NAMALWA (cell line): ENCODE measurements at regions not wholly inside any gene's neighbourhood (a gene's known extent, or its start where the extent isn't known, plus 50 kb on each side); places are given as distances from the start of the nearest gene placed in this dataset.
"Not testable (repeated sequence)": the region's sequence is repeated elsewhere in the genome, so short reads cannot be mapped to it uniquely, and the experiment has no call there.

ENCODE experiments used
- DNase-seq: peaks from one replicate; pipeline ENCODE4 v3.0.0-alpha.2; 2015; ENCODE audit warnings: low spot score

DNA sequence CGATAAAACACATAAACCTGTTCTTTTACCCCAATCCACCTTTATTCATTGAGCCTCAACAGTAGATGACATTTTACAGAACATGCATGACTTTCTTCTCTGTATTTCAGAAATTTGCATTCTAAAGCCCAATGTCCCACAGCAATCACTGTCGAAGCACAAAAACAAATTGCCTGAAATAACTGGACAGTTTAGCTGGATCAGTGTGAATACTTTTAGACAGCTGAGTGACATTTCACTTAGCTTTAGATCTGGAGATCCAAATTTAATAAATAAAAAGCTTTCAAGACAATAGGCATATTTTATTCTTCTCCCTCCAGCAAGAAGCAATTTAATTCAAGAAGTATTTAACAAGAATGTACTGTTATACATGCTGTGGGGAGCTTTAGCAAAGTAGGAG lies 109.1 kb upstream of the FSCB start:
- DNase-seq = no peak

GRCh38 chr14:44613061-44613712 lies 106.1 kb upstream of the FSCB start:
- DNase-seq = no peak

DNA sequence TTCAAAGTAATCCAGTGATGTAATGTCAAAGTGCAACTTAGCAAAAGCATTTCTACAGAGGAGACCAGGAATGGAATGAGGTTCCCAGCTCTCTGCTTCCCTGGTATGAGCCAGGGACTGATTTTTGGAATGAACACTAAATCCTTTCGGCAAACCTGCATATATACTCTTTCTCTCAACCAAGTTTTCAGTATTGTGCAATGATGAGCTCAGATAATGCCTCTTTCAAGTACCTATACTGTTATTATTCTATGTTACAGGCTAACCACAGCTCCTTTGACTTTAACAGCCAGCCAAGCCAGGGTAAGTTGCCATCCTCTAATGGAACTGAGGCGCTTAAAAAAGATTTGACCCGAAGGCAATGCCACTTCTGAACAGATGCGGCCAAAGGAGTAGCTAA lies 104.9 kb upstream of the FSCB start:
- no peak for DNase-seq

- no peak for DNase-seq
These were observed 102.9 kb upstream of the FSCB start for GRCh38 chr14:44609876-44610510.

- no peak for DNase-seq
These were observed 102.1 kb upstream of the FSCB start for GRCh38 chr14:44609201-44609600.

- no peak for DNase-seq
These were observed 100.6 kb upstream of the FSCB start for GRCh38 chr14:44607701-44608100.

- DNase-seq = no peak
These were observed 99.5 kb upstream of the FSCB start for GRCh38 chr14:44606576-44606975.

DNA sequence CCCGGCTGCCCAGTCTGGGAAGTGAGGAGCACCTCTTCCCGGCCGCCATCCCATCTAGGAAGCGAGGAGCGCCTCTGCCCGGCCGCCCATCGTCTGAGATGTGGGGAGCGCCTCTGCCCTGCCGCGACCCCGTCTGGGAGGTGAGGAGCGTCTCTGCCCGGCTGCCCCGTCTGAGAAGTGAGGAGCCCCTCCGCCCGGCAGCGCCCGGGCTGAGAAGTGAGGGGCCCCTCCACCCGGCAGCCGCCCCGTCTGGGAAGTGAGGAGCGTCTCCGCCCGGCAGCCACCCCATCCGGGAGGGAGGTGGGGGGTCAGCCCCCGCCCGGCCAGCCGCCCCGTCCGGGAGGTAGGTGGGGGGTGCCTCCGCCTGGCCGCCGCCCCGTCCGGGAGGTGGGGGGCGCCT lies 94.2 kb upstream of the FSCB start:
- DNase-seq = not testable (repeated sequence)

- DNase-seq = no peak
These were observed 82.1 kb upstream of the FSCB start for GRCh38 chr14:44589180-44589579.

- no peak for DNase-seq
These were observed 79.8 kb upstream of the FSCB start for GRCh38 chr14:44586910-44587309.

GRCh38 chr14:44576356-44576755 lies 69.3 kb upstream of the FSCB start:
- no peak for DNase-seq

DNA sequence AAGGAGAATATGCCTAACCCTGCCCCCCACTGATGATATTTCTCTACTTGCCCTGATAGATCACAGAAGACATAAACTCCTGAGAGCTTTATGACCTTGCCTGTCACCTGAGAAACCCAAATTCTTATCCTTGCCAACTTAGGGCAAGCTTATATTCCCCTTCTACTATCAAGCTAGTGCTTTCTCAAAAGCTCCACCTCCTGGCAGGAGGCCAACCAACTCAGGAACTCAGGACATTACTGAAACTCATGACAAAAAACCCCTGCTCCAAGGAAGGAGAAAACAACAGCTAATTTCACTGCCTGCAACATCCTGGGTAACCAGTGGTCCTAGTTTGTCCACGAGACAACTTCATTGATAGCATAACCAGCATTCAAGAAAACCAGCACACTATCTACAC lies 60.9 kb upstream of the FSCB start:
- no peak for DNase-seq

GRCh38 chr14:44565968-44566367 lies 58.9 kb upstream of the FSCB start:
- DNase-seq = no peak

DNA sequence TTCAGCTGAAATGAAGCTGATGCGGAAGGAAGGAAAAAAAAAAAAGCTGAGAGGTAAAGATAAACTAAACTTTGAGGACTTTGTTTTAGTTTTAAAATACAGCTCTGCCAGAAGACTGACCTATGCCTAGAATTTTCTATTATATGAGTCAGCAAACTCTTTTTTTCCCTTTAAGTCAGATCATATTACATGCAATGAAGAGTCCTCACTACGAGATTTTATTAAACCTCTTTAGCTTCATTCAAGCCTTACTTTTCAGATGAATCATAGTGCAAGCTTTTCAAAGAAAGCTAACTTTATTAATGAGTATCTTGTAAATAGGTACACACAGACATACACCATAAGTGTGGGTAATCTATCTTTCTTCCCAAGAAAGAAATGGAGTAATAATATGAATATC lies 57.8 kb upstream of the FSCB start:
- no peak for DNase-seq
